Activated CD8-positive, alpha-beta memory T cell treated with anti-CD3 and anti-CD28 coated beads, Interleukin-2, amount 10 ng/mL, durations not matched to agents 7 days and 5 days (primary cell): ENCODE measurements at regions not wholly inside any gene's neighbourhood (a gene's known extent, or its start where the extent isn't known, plus 50 kb on each side); places are given as distances from the start of the nearest gene placed in this dataset.
"Not testable (repeated sequence)": the region's sequence is repeated elsewhere in the genome, so short reads cannot be mapped to it uniquely, and the experiment has no call there.

Experiments
- ATAC-seq: fragments of 150-1000 bp; cut with Tn5 transposase; one replicate; pipeline ENCODE4 v1.10.0; 2021; ENCODE audit warnings: moderate library complexity
- CTCF ChIA-PET: fragments of 350-600 bp; sonication (Branson Sonifier 250); formaldehyde crosslinking; loops from one replicate; lab custom pipeline; 2021; ENCODE audit warnings: antibody characterized with exemption; lab: Charles Lee
- DNase-seq: peaks from one replicate; pipeline ENCODE4 v3.0.0-alpha.2; 2020
- H3K27ac Mint-ChIP-seq: one replicate; pipeline ENCODE4 v1.8.0; 2021; ENCODE audit warnings: mild to moderate bottlenecking, mixed read lengths
- H3K27me3 Mint-ChIP-seq: one replicate; pipeline ENCODE4 v1.8.0; 2021; ENCODE audit warnings: mixed read lengths
- H3K36me3 Mint-ChIP-seq: one replicate; pipeline ENCODE4 v1.8.0; 2021; ENCODE audit warnings: mild to moderate bottlenecking, mixed read lengths
- H3K4me1 Mint-ChIP-seq: one replicate; pipeline ENCODE4 v1.8.0; 2021; ENCODE audit warnings: mixed read lengths
- H3K4me3 Mint-ChIP-seq: one replicate; pipeline ENCODE4 v1.8.0; 2021; ENCODE audit warnings: mild to moderate bottlenecking, moderate library complexity, mixed read lengths
- H3K9me3 Mint-ChIP-seq: one replicate; pipeline ENCODE4 v1.8.0; 2022; ENCODE audit warnings: low read depth, mixed read lengths

- Mint-ChIP-seq H3K36me3 (no peaks in the 10 kb centered on the region), H3K4me1 (peaks cover 1% of the 10 kb centered on the region), H3K9me3 (no peaks in the 10 kb centered on the region), H3K4me3 (no peak overlapping the region), H3K27ac (no peak overlapping the region), H3K27me3 (peaks cover 26% of the 10 kb centered on the region)
- ATAC-seq (no peak), DNase-seq (no peak)
- CTCF ChIA-PET = no interaction called here
Measured at GRCh38 chr17:20925091-20925490, 117.7 kb downstream of the USP22 start.

GRCh38 chr17:20925954-20926353 lies 116.9 kb downstream of the USP22 start:
- CTCF ChIA-PET = no interaction called here
- Mint-ChIP-seq H3K27ac (no peak overlapping the region), H3K27me3 (peaks cover 21% of the 10 kb centered on the region), H3K4me1 (peaks cover 1% of the 10 kb centered on the region), H3K9me3 (no peaks in the 10 kb centered on the region), H3K4me3 (no peak overlapping the region), H3K36me3 (no peaks in the 10 kb centered on the region)
- DNase-seq (no peak), ATAC-seq (no peak)

DNA sequence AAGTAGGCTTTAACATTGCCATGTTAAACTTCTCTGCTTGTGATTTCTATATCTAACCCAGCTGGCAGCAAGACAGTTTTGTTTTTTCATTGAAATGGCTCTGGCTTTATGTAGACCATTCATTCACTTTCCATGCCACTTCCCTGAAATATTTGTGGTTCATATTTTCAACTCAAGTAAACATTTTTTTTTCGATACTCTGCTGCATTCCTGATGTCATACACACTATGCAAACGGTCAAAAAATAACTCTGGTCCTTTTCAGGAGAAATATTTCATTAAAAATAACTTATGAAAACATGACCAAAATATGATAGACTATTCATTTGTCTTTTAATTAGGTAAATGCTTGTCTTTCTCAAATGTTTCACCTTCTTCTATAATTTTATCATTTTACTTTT lies 116.3 kb downstream of the USP22 start:
- no peaks in the 10 kb centered on the region for H3K36me3 Mint-ChIP-seq
- DNase-seq = no peak
- no peaks in the 10 kb centered on the region for H3K9me3 Mint-ChIP-seq
- peaks cover 20% of the 10 kb centered on the region for H3K27me3 Mint-ChIP-seq
- H3K4me1 Mint-ChIP-seq = peaks cover 1% of the 10 kb centered on the region
- H3K4me3 Mint-ChIP-seq = no peak overlapping the region
- H3K27ac Mint-ChIP-seq = no peak overlapping the region
- CTCF ChIA-PET = no interaction called here
- ATAC-seq = no peak

DNA sequence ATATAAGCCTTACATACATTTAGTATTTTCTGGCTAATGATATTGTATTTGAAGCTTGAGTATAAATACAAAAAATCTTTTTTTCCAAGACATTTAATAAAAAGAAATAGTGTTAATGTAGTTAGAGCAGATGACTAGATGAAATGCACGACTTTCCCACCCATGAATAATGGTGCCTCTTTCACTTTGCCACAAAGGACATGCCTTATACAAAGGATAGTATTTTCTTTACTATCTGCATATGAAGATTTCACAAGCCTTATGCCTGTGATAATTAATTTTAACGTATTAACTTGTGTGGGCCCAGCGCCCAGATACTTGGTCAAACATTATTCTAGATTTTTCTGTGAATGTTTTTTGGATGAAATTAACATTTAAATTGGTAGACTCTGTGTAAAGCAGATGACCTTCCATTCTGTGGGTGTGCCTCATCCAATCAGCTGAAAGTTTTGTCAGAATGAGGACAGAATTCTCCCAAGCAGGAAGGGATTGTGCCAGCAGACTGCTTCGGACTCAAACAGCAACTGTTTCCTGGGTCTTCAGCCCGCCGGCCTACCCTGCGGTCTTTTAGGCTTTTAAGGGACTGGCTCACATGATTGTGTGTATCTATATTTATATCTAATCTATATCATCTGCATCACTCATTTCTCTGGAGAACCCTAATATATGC lies 115.4 kb downstream of the USP22 start:
- Mint-ChIP-seq H3K27me3 (peaks cover 21% of the 10 kb centered on the region), H3K4me1 (no peaks in the 10 kb centered on the region)
- CTCF ChIA-PET = no interaction called here

DNA sequence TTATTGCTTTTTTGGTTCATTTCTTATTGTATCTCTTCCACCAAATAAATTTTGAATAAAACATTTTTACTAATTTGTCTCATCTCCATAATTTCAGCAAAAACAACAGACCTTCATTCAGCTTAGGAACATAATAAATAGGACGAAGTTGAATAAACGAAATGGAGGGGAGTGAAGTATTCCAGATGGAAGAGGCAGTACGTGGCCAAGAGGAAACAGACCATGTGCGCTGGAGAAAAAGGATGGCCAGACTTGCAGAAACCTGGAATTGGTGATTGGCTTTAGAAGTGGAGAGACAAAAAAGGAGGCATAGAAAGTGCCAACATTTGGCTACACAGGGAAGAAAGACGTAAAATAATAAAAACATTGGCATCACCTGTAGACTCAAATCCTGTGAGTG lies 113.5 kb downstream of the USP22 start:
- CTCF ChIA-PET = no interaction called here
- Mint-ChIP-seq H3K27ac (no peak overlapping the region), H3K27me3 (peaks cover 16% of the 10 kb centered on the region), H3K4me3 (no peak overlapping the region), H3K9me3 (no peaks in the 10 kb centered on the region), H3K4me1 (no peaks in the 10 kb centered on the region), H3K36me3 (no peaks in the 10 kb centered on the region)
- no peak for ATAC-seq
- DNase-seq = no peak

More for the DNA sequence above, 115.4 kb downstream of the USP22 start:
- Mint-ChIP-seq H3K27ac (no peak overlapping the region), H3K9me3 (no peaks in the 10 kb centered on the region), H3K4me3 (no peak overlapping the region), H3K36me3 (no peaks in the 10 kb centered on the region)
- no peak for DNase-seq
- ATAC-seq = no peak

- no peaks in the 10 kb centered on the region for H3K9me3 Mint-ChIP-seq
- CTCF ChIA-PET = no interaction called here
- H3K4me3 Mint-ChIP-seq = no peak overlapping the region
- no peak for ATAC-seq
- H3K27me3 Mint-ChIP-seq = peaks cover 15% of the 10 kb centered on the region
- no peaks in the 10 kb centered on the region for H3K36me3 Mint-ChIP-seq
- H3K4me1 Mint-ChIP-seq = no peaks in the 10 kb centered on the region
- DNase-seq = no peak
- H3K27ac Mint-ChIP-seq = no peak overlapping the region
Measured at GRCh38 chr17:20930081-20930760, 112.6 kb downstream of the USP22 start.

GRCh38 chr17:20933040-20933439 lies 109.8 kb downstream of the USP22 start:
- ATAC-seq, H3K4me3 Mint-ChIP-seq, H3K36me3 Mint-ChIP-seq, DNase-seq, H3K4me1 Mint-ChIP-seq, CTCF ChIA-PET, H3K9me3 Mint-ChIP-seq, H3K27ac Mint-ChIP-seq: not testable (repeated sequence)
- H3K27me3 Mint-ChIP-seq = peaks cover 20% of the 10 kb centered on the region

DNA sequence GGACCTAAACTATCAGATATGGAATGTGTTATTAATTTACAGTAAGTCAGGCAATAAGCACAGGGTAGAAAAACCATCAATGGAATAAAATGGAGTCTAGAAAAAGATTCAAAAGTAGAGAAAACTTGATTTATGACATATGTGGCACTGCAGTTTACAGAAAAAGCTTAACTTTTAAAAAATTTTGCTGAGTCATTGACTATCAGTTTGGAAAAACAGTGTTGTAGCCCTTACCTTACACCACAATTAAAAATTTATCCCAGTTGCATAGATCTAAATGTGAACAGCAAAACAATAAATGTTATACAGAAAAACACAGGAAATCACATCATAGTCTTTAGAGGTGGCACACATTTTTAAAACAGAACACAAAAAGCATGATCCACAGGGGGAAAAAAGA lies 108.5 kb downstream of the USP22 start:
- DNase-seq (no peak), ATAC-seq (no peak)
- Mint-ChIP-seq H3K9me3 (no peaks in the 10 kb centered on the region), H3K27ac (no peak overlapping the region), H3K4me3 (no peak overlapping the region), H3K4me1 (no peaks in the 10 kb centered on the region), H3K36me3 (no peaks in the 10 kb centered on the region), H3K27me3 (peaks cover 20% of the 10 kb centered on the region)
- CTCF ChIA-PET = no interaction called here

DNA sequence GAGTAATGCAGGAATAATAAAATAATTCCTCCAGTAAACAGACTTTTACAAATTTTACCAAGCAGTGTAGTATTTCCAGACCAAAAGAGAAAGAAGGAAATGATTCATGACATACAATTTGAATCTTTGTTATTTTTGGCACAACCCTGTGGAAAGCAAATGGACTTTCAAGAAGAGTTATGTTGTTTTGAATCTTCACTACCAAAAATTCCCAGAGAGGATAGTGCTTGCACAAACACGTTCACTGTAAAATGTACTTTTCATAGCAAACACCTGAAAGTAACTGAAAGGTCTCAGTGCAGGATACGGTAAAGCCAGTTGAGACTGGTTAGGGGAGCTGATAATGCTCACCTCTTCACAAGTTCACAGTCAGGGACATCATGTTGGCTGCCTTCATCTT lies 107.1 kb downstream of the USP22 start:
- no peak overlapping the region for H3K27ac Mint-ChIP-seq
- no peak overlapping the region for H3K4me3 Mint-ChIP-seq
- DNase-seq (no peak), ATAC-seq (no peak)
- peaks cover 20% of the 10 kb centered on the region for H3K27me3 Mint-ChIP-seq
- no peaks in the 10 kb centered on the region for H3K4me1 Mint-ChIP-seq
- H3K36me3 Mint-ChIP-seq = no peaks in the 10 kb centered on the region
- H3K9me3 Mint-ChIP-seq = no peaks in the 10 kb centered on the region
- CTCF ChIA-PET = no interaction called here

DNA sequence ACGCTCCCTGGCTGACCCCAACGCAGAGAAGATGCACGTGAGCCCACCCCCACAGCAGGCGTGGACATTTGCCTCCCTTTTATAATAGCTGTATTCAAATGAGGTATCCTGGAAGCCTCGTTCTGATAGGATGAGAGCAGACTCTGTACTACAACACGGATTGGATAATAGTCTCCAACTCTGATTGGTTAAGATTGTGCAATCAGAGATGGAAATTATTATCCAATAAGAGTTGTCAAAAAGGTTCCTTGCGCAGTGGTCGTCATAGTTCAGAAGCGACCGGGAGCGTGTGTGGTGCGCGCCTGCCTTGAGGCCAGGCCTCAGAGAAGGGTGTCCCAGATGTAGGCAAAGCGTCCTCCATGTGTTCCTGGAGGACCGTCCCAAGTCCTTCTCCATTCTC lies 104.6 kb downstream of the USP22 start:
- no peak overlapping the region for H3K27ac Mint-ChIP-seq
- ATAC-seq = no peak
- H3K9me3 Mint-ChIP-seq = no peaks in the 10 kb centered on the region
- no peak for DNase-seq
- H3K36me3 Mint-ChIP-seq = no peaks in the 10 kb centered on the region
- CTCF ChIA-PET = no interaction called here
- H3K27me3 Mint-ChIP-seq = peaks cover 16% of the 10 kb centered on the region
- H3K4me1 Mint-ChIP-seq = no peaks in the 10 kb centered on the region
- H3K4me3 Mint-ChIP-seq = no peak overlapping the region

DNA sequence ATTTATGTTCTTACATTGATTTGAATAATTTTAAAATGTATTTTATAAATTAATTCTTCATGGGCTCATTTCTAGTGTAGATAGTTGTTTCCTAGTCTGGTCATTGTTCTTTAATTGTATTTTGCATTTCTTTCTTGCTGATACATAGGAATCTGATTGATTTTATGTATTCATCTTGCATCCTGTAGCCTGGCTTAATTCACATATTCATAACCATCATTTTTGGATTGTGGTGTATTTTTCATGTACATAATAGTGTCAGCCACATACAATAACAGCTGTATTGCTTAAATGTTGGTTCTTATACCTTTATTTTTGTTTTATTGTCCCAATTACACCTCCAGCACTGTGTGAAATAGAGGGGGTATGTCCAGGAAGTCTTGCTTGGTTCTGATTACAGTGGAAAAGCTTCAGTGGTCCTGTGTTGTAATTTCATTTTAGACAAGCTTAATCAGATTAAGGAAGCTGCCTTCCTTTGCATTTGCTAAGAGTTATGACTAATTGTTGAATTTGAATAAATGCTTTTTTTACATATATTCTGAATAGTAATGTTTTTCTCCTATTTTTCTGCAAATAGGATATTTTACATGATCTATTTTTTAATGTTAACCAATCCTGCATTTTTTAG lies 103.7 kb downstream of the USP22 start:
- Mint-ChIP-seq H3K4me1 (no peaks in the 10 kb centered on the region), H3K36me3 (no peaks in the 10 kb centered on the region), H3K27ac (no peak overlapping the region), H3K4me3 (no peak overlapping the region), H3K9me3 (no peaks in the 10 kb centered on the region), H3K27me3 (peaks cover 15% of the 10 kb centered on the region)
- CTCF ChIA-PET = no interaction called here
- no peak for ATAC-seq
- DNase-seq = no peak

GRCh38 chr17:20941872-20942271 lies 100.9 kb downstream of the USP22 start:
- Mint-ChIP-seq H3K4me1 (no peaks in the 10 kb centered on the region), H3K4me3 (no peak overlapping the region), H3K27ac (no peak overlapping the region), H3K27me3 (peaks cover 10% of the 10 kb centered on the region), H3K9me3 (no peaks in the 10 kb centered on the region), H3K36me3 (no peaks in the 10 kb centered on the region)
- no peak for DNase-seq
- CTCF ChIA-PET = no interaction called here
- ATAC-seq = no peak

- no peaks in the 10 kb centered on the region for H3K4me1 Mint-ChIP-seq
Measured at GRCh38 chr17:20944014-20944865, 98.6 kb downstream of the USP22 start.

More at GRCh38 chr17:20944014-20944865, 98.6 kb downstream of the USP22 start:
- DNase-seq (no peak), ATAC-seq (peak; percentile 68)
- Mint-ChIP-seq H3K9me3 (no peaks in the 10 kb centered on the region), H3K36me3 (no peaks in the 10 kb centered on the region), H3K4me3 (no peak overlapping the region), H3K27me3 (peaks cover 17% of the 10 kb centered on the region), H3K27ac (no peak overlapping the region)
- CTCF ChIA-PET = interaction anchor here (1.0 kb wide), 1 partner anchor 49 kb away, joined by 4 read pairs; no protein-coding TSS in a partner anchor
